MM.1S (cell line): ENCODE measurements at regions not wholly inside any gene's neighbourhood (a gene's known extent, or its start where the extent isn't known, plus 50 kb on each side); places are given as distances from the start of the nearest gene placed in this dataset.
A peak's percentile ranks its signal among the peaks of the same experiment; 100 is the strongest.

ENCODE experiments used
- DNase-seq: peaks from one replicate; pipeline ENCODE4 v3.0.0-alpha.2; 2015
- H2AFZ ChIP-seq: fragments of 300-600 bp; sonication (generic); 2 replicates; pipeline ENCODE4 v1.6.0; 2016; ENCODE audit warnings: antibody characterized with exemption, low read length
- H3F3A ChIP-seq: fragments of 300-600 bp; sonication (generic); 2 replicates; pipeline ENCODE4 v1.6.1; 2016; ENCODE audit warnings: mild to moderate bottlenecking, antibody characterized with exemption, low read length, moderate library complexity, mixed read lengths; ENCODE audit not compliant: insufficient read depth
- H3K27ac ChIP-seq: fragments of 300-600 bp; sonication (generic); 2 replicates; pipeline ENCODE4 v1.5.1; 2016; ENCODE audit warnings: mild to moderate bottlenecking, low read length
- H3K27me3 ChIP-seq: fragments of 300-600 bp; sonication (generic); replicated peaks from 2 replicates; pipeline ENCODE4 v1.6.0; 2016; ENCODE audit warnings: low read length; ENCODE audit not compliant: insufficient read depth
- H3K36me3 ChIP-seq: fragments of 300-600 bp; sonication (generic); replicated peaks from 2 replicates; pipeline ENCODE4 v1.6.1; 2016; ENCODE audit warnings: mild to moderate bottlenecking, low read length, mixed read lengths; ENCODE audit not compliant: insufficient read depth
- H3K4me1 ChIP-seq: fragments of 300-600 bp; sonication (generic); 2 replicates; pipeline ENCODE4 v1.6.1; 2016; ENCODE audit warnings: low read length, mixed read lengths
- H3K4me2 ChIP-seq: fragments of 300-600 bp; sonication (generic); 2 replicates; pipeline ENCODE4 v1.6.0; 2016; ENCODE audit warnings: low read depth, low read length
- H3K4me3 ChIP-seq: fragments of 300-600 bp; sonication (generic); 2 replicates; pipeline ENCODE4 v1.5.1; 2016; ENCODE audit warnings: low read length, mixed read lengths
- H3K79me2 ChIP-seq: fragments of 300-600 bp; sonication (generic); 2 replicates; pipeline ENCODE4 v1.6.1; 2016; ENCODE audit warnings: mixed run types, low read length, mixed read lengths
- H3K9ac ChIP-seq: fragments of 300-600 bp; sonication (generic); 2 replicates; pipeline ENCODE4 v1.6.1; 2016; ENCODE audit warnings: low read length, mixed read lengths
- H3K9me2 ChIP-seq: fragments of 300-600 bp; sonication (generic); replicated peaks from 2 replicates; pipeline ENCODE4 v1.6.1; 2016; ENCODE audit warnings: mild to moderate bottlenecking, low read length, mixed read lengths; ENCODE audit not compliant: insufficient read depth
- H3K9me3 ChIP-seq: fragments of 300-600 bp; sonication (generic); replicated peaks from 2 replicates; pipeline ENCODE4 v1.6.1; 2016; ENCODE audit warnings: mild to moderate bottlenecking, low read length, mixed read lengths; ENCODE audit not compliant: insufficient read depth
- H4K20me1 ChIP-seq: fragments of 300-600 bp; sonication (generic); 2 replicates; pipeline ENCODE4 v1.6.1; 2016; ENCODE audit warnings: mild to moderate bottlenecking, low read length, moderate library complexity, mixed read lengths; ENCODE audit not compliant: insufficient read depth
- EZH2 ChIP-seq: fragments of 300-600 bp; sonication (generic); optimal IDR thresholded peaks from 2 replicates; pipeline ENCODE3; 2017; ENCODE audit warnings: low read depth, mild to moderate bottlenecking, antibody characterized with exemption, low read length, mixed read lengths
- EZH2phosphoT487 ChIP-seq: fragments of 300-600 bp; sonication (generic); IDR thresholded peaks from 2 replicates; pipeline ENCODE4 v1.6.1; 2018; ENCODE audit warnings: antibody characterized with exemption, low read length
- TF ChIP-seq, protein P1 (sequence below): fragments of 300-600 bp; sonication (generic); IDR thresholded peaks from 2 replicates; pipeline ENCODE4 v1.5.1; 2016; ENCODE audit warnings: antibody characterized with exemption, low read length, mixed read lengths

DNA sequence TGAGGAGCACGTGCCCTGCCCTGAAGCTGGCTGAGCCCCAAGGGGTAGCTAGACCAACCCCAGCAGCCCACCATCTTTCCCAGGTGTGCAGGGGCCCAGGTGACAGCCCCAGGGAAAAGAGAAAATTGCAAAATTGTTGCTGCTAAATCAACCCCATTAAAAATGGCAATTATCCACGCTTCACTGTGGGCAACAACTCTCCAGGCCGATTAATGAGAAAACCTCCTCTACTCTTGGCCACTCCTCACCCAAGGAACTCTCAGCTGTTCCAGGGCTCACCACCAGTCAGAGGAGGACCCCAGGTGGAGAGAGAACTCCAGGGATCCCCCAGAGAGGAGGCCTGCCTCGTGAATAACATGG lies 516.1 kb upstream of the MGMT start:
- TF ChIP-seq EZH2phosphoT487, result no peak
- Histone ChIP-seq H3K4me1 (no peaks in the 10 kb centered on the region), H3K9me2 (no peaks in the 10 kb centered on the region), H3K79me2 (no peaks in the 10 kb centered on the region), H3K27ac (no peak overlapping the region), H3K27me3 (no peaks in the 10 kb centered on the region), H3K4me3 (no peak overlapping the region), H3F3A (no peaks in the 10 kb centered on the region), H3K9me3 (no peaks in the 10 kb centered on the region), H2AFZ (no peak overlapping the region), H4K20me1 (no peaks in the 10 kb centered on the region), H3K4me2 (no peak overlapping the region), H3K36me3 (no peaks in the 10 kb centered on the region), H3K9ac (no peak overlapping the region)
- no peak for DNase-seq

DNA sequence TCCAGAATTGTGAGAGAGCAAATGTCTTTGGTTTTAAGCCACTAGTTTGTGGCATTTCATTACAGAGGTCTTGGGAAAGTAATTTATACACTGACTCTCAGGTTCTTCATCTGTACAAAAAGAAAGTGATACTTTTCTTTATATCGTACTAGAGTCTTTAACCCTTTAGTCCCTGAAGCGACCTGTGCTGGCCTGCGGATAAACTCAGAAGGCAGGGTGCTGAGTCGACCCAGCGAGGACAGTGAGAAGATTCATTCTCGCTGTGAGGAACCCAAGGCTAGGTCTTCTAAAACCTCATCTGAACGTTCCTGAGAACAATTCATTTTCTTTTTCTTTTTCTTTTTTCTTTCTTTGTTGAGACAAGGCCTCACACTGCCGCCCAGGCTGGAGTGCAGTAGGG lies 514.2 kb upstream of the MGMT start:
- TF ChIP-seq EZH2 (no peak), EZH2phosphoT487 (no peak)
- TF ChIP-seq, protein P1, sequence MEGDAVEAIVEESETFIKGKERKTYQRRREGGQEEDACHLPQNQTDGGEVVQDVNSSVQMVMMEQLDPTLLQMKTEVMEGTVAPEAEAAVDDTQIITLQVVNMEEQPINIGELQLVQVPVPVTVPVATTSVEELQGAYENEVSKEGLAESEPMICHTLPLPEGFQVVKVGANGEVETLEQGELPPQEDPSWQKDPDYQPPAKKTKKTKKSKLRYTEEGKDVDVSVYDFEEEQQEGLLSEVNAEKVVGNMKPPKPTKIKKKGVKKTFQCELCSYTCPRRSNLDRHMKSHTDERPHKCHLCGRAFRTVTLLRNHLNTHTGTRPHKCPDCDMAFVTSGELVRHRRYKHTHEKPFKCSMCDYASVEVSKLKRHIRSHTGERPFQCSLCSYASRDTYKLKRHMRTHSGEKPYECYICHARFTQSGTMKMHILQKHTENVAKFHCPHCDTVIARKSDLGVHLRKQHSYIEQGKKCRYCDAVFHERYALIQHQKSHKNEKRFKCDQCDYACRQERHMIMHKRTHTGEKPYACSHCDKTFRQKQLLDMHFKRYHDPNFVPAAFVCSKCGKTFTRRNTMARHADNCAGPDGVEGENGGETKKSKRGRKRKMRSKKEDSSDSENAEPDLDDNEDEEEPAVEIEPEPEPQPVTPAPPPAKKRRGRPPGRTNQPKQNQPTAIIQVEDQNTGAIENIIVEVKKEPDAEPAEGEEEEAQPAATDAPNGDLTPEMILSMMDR, result peak; percentile 11; the same call in 1 of the 2 replicates
- Histone ChIP-seq H4K20me1 (no peaks in the 10 kb centered on the region), H3K79me2 (no peaks in the 10 kb centered on the region), H3K9me2 (no peaks in the 10 kb centered on the region), H3K4me2 (no peak overlapping the region), H3F3A (no peaks in the 10 kb centered on the region), H3K9ac (no peak overlapping the region), H3K27ac (no peak overlapping the region), H3K9me3 (no peaks in the 10 kb centered on the region), H3K4me1 (no peaks in the 10 kb centered on the region), H3K27me3 (no peaks in the 10 kb centered on the region), H3K4me3 (no peak overlapping the region), H2AFZ (no peak overlapping the region), H3K36me3 (no peaks in the 10 kb centered on the region)
- peak; percentile 19 for DNase-seq

DNA sequence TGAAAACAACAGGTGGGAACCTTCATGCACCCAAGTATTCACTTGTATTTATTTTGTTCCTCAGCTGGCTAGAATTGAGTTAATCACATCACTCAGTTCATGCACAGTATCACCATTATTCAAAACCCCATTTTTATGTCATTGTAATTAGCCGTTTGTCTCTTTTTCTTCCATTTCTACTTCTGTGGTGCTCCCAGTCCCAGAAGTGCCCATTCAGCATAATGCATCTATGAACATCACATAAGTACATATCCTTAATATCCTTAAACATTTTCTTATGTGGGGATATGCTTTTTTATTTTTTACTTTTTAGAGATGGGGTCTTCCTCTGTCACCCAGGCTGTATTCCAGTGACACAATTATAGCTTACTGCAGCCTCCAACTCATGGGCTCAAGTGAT lies 510.9 kb upstream of the MGMT start:
- Histone ChIP-seq H3K79me2 (no peaks in the 10 kb centered on the region), H3K9ac (no peak overlapping the region)

DNA sequence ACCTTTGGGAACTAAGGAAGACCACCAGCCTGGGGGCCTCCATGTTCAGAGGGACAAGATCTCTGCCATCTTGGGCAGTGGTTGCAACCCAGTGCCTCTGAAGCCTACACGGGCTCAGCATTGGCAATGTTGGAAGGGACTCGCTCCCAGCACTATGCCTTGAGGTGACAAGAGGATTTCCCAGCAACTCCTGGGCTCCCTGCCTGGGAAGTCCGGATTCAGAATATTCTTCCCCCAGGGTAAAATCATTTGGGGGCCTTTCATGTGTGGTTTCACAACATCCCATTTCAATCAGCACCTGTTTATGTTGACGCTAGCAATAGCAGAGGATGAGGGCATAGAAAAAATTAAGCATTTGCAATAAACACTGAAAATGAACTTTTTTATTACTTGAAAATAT lies 509.8 kb upstream of the MGMT start:
- H2AFZ ChIP-seq, result no peak overlapping the region
- H3K4me1 ChIP-seq, result no peaks in the 10 kb centered on the region
- H3K9me2 ChIP-seq, result no peaks in the 10 kb centered on the region
- TF ChIP-seq EZH2, result no peak
- TF ChIP-seq, protein P1, result no peak
- TF ChIP-seq EZH2phosphoT487, result no peak
- no peaks in the 10 kb centered on the region for H4K20me1 ChIP-seq
- H3K4me2 ChIP-seq, result no peak overlapping the region
- H3K79me2 ChIP-seq, result no peaks in the 10 kb centered on the region
- H3F3A ChIP-seq, result no peaks in the 10 kb centered on the region
- H3K9ac ChIP-seq, result no peak overlapping the region
- H3K9me3 ChIP-seq, result no peaks in the 10 kb centered on the region
- no peak overlapping the region for H3K4me3 ChIP-seq
- H3K27ac ChIP-seq, result no peak overlapping the region
- H3K27me3 ChIP-seq, result no peaks in the 10 kb centered on the region
- H3K36me3 ChIP-seq, result no peaks in the 10 kb centered on the region
- no peak for DNase-seq

More for the DNA sequence above, 510.9 kb upstream of the MGMT start:
- Histone ChIP-seq H3K27ac (no peak overlapping the region), H3K27me3 (no peaks in the 10 kb centered on the region), H3K9me3 (no peaks in the 10 kb centered on the region), H3K9me2 (no peaks in the 10 kb centered on the region), H3K4me2 (no peak overlapping the region), H3K36me3 (no peaks in the 10 kb centered on the region), H2AFZ (no peak overlapping the region), H3K4me1 (no peaks in the 10 kb centered on the region), H4K20me1 (no peaks in the 10 kb centered on the region), H3F3A (no peaks in the 10 kb centered on the region), H3K4me3 (no peak overlapping the region)
- no peak for DNase-seq
- TF ChIP-seq, protein P1, result no peak
- no peak for TF ChIP-seq EZH2
- TF ChIP-seq EZH2phosphoT487, result no peak
